Neural cell (in vitro differentiated cells): ENCODE measurements at regions not wholly inside any gene's neighbourhood (a gene's known extent, or its start where the extent isn't known, plus 50 kb on each side); places are given as distances from the start of the nearest gene placed in this dataset.

Experiments
- H2AFZ ChIP-seq: fragments of 200-600, 300-800 bp; sonication (generic), shearing (Covaris generic); 2 replicates; pipeline ENCODE4 v1.6.0; 2014; ENCODE audit warnings: low read depth, mild to moderate bottlenecking, antibody characterized with exemption, low read length, moderate library complexity
- H3F3A ChIP-seq: fragments of 200-600 bp; shearing (Covaris generic); 2 replicates; pipeline ENCODE4 v1.6.1; 2016; ENCODE audit warnings: mild to moderate bottlenecking, moderate library complexity, mixed read lengths, antibody characterized with exemption, low read length; ENCODE audit not compliant: insufficient read depth, poor library complexity, severe bottlenecking
- H3K27ac ChIP-seq: fragments of 200-600, 300-800 bp; sonication (generic), shearing (Covaris generic); 2 replicates; pipeline ENCODE4 v1.5.1; 2014; ENCODE audit warnings: mild to moderate bottlenecking, low read length, moderate library complexity
- H3K27me3 ChIP-seq: fragments of 300-800, 200-600 bp; sonication (generic), shearing (Covaris generic); 2 replicates; pipeline ENCODE4 v1.6.0; 2014; ENCODE audit warnings: mild to moderate bottlenecking, low read depth, low read length, moderate library complexity; ENCODE audit not compliant: insufficient read depth
- H3K36me3 ChIP-seq: fragments of 300-800, 200-600 bp; sonication (generic), shearing (Covaris generic); 2 replicates; pipeline ENCODE4 v1.5.1; 2014; ENCODE audit warnings: mild to moderate bottlenecking, antibody characterized with exemption, low read length, moderate library complexity; ENCODE audit not compliant: insufficient read depth
- H3K4me2 ChIP-seq: fragments of 300-800, 200-600 bp; sonication (generic), shearing (Covaris generic); 2 replicates; pipeline ENCODE4 v1.6.0; 2014; ENCODE audit warnings: mild to moderate bottlenecking, low read length
- H3K4me3 ChIP-seq: fragments of 300-800, 200-600 bp; sonication (generic), shearing (Covaris generic); 2 replicates; pipeline ENCODE4 v1.5.1; 2014; ENCODE audit warnings: mild to moderate bottlenecking, low read length, moderate library complexity
- H3K79me2 ChIP-seq: fragments of 200-600 bp; shearing (Covaris generic); replicated peaks from 2 replicates; pipeline ENCODE4 v1.6.0; 2014; ENCODE audit warnings: mild to moderate bottlenecking, low read length, moderate library complexity; ENCODE audit not compliant: insufficient read depth
- H3K9ac ChIP-seq: fragments of 300-800, 200-600 bp; sonication (generic), shearing (Covaris generic); 2 replicates; pipeline ENCODE4 v1.6.1; 2016; ENCODE audit warnings: mild to moderate bottlenecking, low read length, mixed read lengths
- H3K9me2 ChIP-seq: fragments of 200-600 bp; shearing (Covaris generic); 2 replicates; pipeline ENCODE4 v1.6.1; 2016; ENCODE audit warnings: mild to moderate bottlenecking, low read length, mixed read lengths; ENCODE audit not compliant: insufficient read depth
- H3K9me3 ChIP-seq: fragments of 200-600, 300-800 bp; sonication (generic), shearing (Covaris generic); 2 replicates; pipeline ENCODE4 v1.6.1; 2016; ENCODE audit warnings: mild to moderate bottlenecking, mixed run types, low read length, moderate library complexity, mixed read lengths
- H4K20me1 ChIP-seq: fragments of 200-600 bp; shearing (Covaris generic); 2 replicates; pipeline ENCODE4 v1.6.1; 2016; ENCODE audit warnings: mild to moderate bottlenecking, mixed run types; ENCODE audit not compliant: insufficient read depth
- CTCF ChIP-seq: fragments of 450-650 bp; IDR thresholded peaks from 2 replicates; pipeline ENCODE4 v1.5.1; 2014; ENCODE audit warnings: antibody characterized with exemption, mild to moderate bottlenecking, moderate library complexity; ENCODE audit not compliant: poor library complexity, severe bottlenecking
- EP300 ChIP-seq: fragments of 450-650 bp; conservative IDR thresholded peaks from 2 replicates; pipeline ENCODE4 v1.6.1; 2014; ENCODE audit warnings: antibody characterized with exemption, mild to moderate bottlenecking, moderate library complexity; ENCODE audit not compliant: poor library complexity, severe bottlenecking
- EZH2 ChIP-seq: fragments of 200-600, 300-800 bp; shearing (Covaris generic), sonication (generic); IDR thresholded peaks from 2 replicates; pipeline ENCODE4 v1.6.1; 2014; ENCODE audit warnings: antibody characterized with exemption, low read length, borderline replicate concordance, mild to moderate bottlenecking; ENCODE audit not compliant: insufficient read depth, poor library complexity, severe bottlenecking
- MXI1 ChIP-seq: fragments of 450-650 bp; conservative IDR thresholded peaks from 2 replicates; pipeline ENCODE4 v1.6.1; 2014; ENCODE audit warnings: antibody characterized with exemption, mild to moderate bottlenecking; ENCODE audit not compliant: poor library complexity, severe bottlenecking
- POLR2AphosphoS5 ChIP-seq: IDR thresholded peaks from 2 replicates; pipeline ENCODE4 v1.6.1; 2012
- RAD21 ChIP-seq: fragments of 450-650 bp; conservative IDR thresholded peaks from 2 replicates; pipeline ENCODE4 v1.6.1; 2014; ENCODE audit warnings: antibody characterized with exemption, mild to moderate bottlenecking, moderate library complexity
- SMC3 ChIP-seq: fragments of 450-650 bp; conservative IDR thresholded peaks from 2 replicates; pipeline ENCODE4 v1.6.1; 2014; ENCODE audit warnings: antibody characterized with exemption, mild to moderate bottlenecking, moderate library complexity; ENCODE audit not compliant: poor library complexity
- TAF1 ChIP-seq: IDR thresholded peaks from 2 replicates; pipeline ENCODE4 v1.6.1; 2012; ENCODE audit warnings: low read depth
- TF ChIP-seq, protein P1 (sequence below): IDR thresholded peaks from 2 replicates; pipeline ENCODE4 v1.6.1; 2012; ENCODE audit warnings: borderline replicate concordance

- Histone ChIP-seq H2AFZ (no peak overlapping the region), H3K4me2 (no peak overlapping the region), H3K79me2 (no peaks in the 10 kb centered on the region), H3K27me3 (no peaks in the 10 kb centered on the region), H3K9ac (no peak overlapping the region), H3K36me3 (no peaks in the 10 kb centered on the region), H3F3A (no peaks in the 10 kb centered on the region), H4K20me1 (no peaks in the 10 kb centered on the region), H3K9me2 (no peaks in the 10 kb centered on the region), H3K27ac (no peak overlapping the region), H3K9me3 (no peaks in the 10 kb centered on the region), H3K4me3 (no peak overlapping the region)
- TF ChIP-seq CTCF (no peak), RAD21 (no peak), EP300 (no peak)
Measured at GRCh38 chr2:191514613-191515012, 163.3 kb upstream of the NABP1 start.

- Histone ChIP-seq H3K4me3 (no peak overlapping the region), H3K27me3 (no peaks in the 10 kb centered on the region), H2AFZ (no peak overlapping the region), H3K79me2 (no peaks in the 10 kb centered on the region), H3K27ac (no peak overlapping the region), H3K9me2 (no peaks in the 10 kb centered on the region), H3K9ac (no peak overlapping the region), H3F3A (no peaks in the 10 kb centered on the region), H4K20me1 (no peaks in the 10 kb centered on the region), H3K4me2 (no peak overlapping the region), H3K36me3 (no peaks in the 10 kb centered on the region), H3K9me3 (no peaks in the 10 kb centered on the region)
- TF ChIP-seq SMC3 (no peak), EZH2 (no peak), CTCF (no peak), TAF1 (no peak), POLR2AphosphoS5 (no peak), EP300 (no peak), MXI1 (no peak), RAD21 (no peak)
- TF ChIP-seq, protein P1, sequence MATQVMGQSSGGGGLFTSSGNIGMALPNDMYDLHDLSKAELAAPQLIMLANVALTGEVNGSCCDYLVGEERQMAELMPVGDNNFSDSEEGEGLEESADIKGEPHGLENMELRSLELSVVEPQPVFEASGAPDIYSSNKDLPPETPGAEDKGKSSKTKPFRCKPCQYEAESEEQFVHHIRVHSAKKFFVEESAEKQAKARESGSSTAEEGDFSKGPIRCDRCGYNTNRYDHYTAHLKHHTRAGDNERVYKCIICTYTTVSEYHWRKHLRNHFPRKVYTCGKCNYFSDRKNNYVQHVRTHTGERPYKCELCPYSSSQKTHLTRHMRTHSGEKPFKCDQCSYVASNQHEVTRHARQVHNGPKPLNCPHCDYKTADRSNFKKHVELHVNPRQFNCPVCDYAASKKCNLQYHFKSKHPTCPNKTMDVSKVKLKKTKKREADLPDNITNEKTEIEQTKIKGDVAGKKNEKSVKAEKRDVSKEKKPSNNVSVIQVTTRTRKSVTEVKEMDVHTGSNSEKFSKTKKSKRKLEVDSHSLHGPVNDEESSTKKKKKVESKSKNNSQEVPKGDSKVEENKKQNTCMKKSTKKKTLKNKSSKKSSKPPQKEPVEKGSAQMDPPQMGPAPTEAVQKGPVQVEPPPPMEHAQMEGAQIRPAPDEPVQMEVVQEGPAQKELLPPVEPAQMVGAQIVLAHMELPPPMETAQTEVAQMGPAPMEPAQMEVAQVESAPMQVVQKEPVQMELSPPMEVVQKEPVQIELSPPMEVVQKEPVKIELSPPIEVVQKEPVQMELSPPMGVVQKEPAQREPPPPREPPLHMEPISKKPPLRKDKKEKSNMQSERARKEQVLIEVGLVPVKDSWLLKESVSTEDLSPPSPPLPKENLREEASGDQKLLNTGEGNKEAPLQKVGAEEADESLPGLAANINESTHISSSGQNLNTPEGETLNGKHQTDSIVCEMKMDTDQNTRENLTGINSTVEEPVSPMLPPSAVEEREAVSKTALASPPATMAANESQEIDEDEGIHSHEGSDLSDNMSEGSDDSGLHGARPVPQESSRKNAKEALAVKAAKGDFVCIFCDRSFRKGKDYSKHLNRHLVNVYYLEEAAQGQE: no peak
Measured at GRCh38 chr2:191515551-191515950, 162.4 kb upstream of the NABP1 start.
